Left kidney (tissue), 1 donor: ENCODE measurements at regions not wholly inside any gene's neighbourhood (a gene's known extent, or its start where the extent isn't known, plus 50 kb on each side); places are given as distances from the start of the nearest gene placed in this dataset.

Experiments used
- DNase-seq: peaks from one replicate; pipeline ENCODE4 v3.0.0-alpha.2; 2013

- DNase-seq: no peak
Observed at GRCh38 chr13:55673910-55674309, 1466.8 kb upstream of the PRR20A start.

DNA sequence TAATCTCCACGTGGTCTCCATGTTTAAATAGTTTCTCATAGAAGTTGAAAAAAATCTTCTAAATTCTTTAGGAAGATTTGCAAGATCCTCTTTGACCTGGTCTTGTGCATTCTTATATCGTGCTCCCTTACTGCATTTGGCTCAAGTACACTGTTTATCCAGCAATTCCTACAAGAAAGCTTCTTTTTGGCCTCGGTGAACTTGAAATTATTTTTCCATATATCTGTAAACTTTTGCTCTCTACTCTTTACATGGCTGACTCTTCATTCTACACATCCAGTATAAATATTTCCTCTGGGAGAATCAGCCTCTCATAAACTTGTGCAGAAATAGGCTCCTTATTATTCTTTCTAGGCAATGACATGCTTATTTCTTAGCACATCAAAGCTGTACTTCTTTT, 1457.9 kb upstream of the PRR20A start:
- DNase-seq: no peak

DNA sequence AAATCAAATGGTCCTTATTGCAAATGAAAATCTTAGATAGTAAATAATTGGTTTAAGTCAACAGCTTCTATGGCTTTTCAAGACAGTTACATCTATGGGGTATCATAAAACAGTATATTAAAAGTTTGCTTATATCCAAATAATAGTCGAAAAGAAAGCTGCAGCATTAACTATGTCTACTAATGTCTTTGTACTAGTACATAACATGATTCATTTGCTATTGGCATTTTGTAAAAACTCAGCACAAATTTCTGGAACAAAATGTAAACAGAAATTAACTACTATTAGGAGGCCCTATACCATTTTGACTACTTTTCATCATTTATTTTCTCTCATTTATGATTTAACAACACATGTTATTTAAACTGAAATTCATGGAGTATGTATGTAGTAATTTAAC, 1435.2 kb upstream of the PRR20A start:
- DNase-seq: no peak

- DNase-seq: peak; percentile 27
Observed at GRCh38 chr13:55705971-55706370, 1434.7 kb upstream of the PRR20A start.

DNA sequence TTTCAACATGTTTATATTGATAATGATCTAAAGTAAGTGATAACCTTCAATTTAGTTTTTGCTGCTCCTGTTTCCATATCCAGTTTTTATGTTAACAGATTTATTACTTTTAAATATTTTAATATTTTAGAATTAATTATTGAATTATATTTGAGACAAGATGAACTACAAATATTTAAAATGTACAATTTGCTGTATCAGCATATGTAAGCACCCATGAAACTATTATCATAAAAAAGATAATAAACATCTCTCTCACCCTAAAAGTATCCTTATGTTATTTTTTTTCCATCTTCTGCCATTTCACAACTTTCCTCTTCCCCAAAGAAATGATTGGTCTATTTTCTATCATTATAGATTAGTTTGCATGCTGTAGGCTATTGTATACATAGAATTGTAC, 1426.6 kb upstream of the PRR20A start:
- DNase-seq: no peak

DNA sequence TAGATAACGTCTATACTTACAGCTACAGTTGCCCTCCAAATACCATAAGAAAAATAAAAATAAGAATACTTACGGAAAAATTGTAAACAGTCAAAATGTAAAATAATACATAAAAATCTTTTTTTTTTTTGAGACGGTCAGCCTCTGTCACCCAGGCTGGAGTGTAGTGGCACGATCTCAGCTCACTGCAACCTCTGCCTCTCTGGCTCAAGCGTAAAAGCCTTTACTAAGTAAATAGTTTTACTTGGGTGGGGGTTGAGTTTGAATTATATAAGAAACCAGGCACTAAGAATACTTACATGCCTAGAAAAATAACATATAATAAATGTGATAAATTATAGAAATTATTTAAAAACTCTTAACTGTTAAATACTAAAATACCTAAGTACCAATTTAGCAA, 1413.0 kb upstream of the PRR20A start:
- DNase-seq: no peak

GRCh38 chr13:55728247-55728646, 1412.5 kb upstream of the PRR20A start:
- DNase-seq: no peak

DNA sequence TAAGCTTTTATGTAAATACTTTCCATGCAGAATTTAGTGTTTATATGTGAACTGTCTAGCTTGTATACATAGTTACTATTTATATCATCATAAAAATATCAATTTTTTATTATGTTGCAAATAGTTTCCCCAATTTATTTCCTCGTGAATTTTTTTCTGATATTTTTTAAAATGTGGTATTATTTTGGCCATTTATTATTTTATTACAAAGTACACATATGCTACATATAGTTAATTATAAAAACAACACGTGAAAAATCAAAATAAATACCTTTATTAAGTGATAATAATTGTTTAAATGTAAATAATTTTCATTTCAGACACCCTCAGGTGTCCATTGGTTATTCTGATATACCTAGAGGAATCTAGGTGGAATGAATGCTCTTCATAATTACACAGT, 1394.9 kb upstream of the PRR20A start:
- no peak for DNase-seq

- no peak for DNase-seq
Observed at GRCh38 chr13:55761986-55762385, 1378.7 kb upstream of the PRR20A start.

DNA sequence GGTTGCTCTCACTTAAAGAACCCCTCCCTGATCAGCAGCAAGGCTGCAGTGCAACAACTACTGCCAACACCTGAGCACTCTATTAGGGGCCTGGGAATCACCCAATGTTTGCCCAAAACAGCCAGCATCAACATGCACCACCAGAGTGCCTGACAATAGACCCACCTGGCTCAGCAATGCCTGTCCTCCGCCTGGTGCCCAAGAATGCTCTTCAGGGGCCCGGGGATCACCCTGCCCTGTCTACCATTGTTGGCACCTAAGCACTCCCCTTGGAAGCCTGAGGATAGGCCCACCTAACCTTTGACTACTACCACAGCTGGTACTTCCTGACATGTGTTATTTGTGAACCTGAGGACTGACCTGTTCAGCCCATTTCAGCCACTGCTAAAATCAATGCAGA, 1363.1 kb upstream of the PRR20A start:
- DNase-seq: no peak

- no peak for DNase-seq
Observed at GRCh38 chr13:55783841-55784240, 1356.9 kb upstream of the PRR20A start.

DNA sequence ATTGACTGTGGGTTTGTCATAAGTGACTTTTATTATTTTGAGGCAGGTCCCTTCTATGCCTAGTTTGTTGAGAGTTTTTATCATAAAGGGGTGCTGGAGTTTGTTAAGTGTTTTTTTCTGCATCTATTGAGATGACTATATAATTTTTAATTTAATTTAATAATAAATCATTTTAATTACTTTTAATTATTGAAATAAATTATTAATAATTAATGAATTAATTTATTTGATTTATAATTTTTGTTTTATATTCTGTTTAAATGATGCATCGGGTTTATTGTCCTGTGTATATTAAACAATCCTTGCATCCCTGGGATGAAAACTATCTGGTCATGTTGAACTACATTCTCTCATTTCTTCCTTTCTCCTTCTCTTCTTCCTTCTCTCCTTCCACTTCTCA, 1352.2 kb upstream of the PRR20A start:
- no peak for DNase-seq

DNA sequence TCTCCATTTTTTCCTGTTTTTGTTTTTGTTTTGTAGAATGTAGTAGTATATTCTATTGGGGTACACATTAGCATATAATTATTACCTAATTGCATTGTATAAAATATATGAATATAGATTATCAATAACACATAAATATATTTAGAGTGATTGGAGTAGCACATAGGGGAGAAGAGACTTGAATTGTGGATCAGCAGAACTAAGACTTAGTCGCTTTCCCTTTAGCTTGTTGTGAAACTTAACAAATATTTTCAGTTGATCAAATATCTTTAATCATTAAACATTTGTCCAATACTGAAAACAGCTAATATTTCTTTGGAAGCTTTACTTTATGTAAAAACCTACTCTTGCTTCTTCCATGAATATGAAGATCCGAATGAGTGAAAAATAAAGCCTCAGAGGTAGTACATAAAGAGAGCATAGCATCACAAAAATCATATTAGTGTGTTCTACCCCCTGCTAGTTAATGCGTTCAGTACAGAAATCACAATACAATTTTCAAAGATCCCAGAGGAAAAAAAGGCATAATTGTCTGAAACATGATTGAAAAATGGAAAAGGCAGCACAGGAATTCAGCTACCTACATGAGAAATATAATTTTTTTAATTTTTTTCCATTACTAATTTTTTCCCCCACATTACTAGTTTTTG, 1348.0 kb upstream of the PRR20A start:
- DNase-seq: no peak

DNA sequence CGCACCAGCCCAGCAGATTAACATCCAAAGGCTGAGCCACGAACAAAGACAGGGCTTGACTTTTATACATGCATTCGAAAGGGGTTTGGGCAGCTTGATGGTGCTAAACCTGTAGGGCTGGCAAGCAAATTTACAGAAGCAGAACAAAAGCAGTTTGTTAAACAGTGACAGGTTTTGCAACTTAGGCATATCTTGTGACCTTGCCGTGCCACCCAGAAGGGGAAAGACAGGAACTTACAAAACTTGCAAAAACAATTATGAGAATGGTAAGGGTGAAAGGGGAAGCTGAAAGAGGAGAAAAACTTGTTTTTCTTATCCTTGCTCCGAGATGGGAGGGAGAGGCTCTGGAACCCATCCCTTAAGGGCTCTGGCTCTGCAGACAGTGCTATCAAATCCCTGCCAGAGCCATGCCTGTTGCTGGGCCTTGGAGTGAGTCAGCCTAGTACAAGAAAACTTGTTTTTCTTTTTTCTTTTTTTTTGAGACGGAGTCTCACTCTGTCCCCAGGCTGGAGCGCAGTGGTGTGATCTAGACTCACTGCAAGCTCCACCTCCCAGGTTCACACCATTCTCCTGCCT, 1325.2 kb upstream of the PRR20A start:
- no peak for DNase-seq

DNA sequence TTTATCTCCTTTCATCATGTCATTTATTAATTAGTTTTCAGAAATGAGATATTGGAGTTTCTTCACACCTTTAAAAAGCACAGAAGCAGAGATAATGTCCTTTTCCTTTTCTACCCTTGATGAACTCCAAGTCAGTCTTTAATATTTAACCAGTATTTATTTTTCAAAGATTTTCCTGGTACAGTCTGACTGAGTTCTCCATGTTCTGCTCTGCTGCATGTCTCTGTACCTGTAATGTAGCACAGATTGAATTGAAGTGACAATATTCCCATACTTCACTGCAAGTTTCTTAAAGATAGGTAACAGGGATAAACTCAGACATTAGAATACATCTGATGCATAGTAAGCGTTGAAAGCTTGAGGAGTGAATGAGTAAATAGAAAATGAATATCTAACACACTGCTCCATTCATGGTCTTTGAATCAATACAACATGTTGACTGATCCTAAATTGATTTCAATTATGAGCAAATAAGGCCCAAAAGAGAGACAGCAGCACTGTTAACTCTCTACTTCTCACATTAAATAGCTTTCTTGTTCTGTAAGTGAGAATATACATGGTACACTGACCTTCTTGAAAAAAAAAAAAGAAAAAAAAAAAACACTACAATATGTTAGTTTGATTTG, 1323.6 kb upstream of the PRR20A start:
- DNase-seq: no peak

DNA sequence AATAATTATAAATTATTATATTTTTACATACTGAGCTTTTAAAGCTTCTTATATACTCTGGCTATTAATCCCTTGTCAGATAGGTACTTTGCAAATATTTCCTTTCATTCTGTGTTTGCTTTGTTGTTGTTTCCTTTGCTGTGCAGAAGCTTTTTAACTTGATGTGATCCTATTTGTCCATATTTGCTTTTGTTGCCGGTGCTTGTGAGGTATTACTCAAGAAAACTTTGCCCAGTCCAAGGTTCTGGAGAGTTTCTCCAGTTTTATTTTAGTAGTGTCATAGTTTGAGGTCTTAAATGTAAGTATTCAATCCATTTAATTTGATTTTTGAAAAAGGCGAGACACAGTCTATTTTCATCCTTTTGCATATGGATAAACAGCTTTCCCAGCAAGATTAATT, 1319.9 kb upstream of the PRR20A start:
- DNase-seq: no peak

DNA sequence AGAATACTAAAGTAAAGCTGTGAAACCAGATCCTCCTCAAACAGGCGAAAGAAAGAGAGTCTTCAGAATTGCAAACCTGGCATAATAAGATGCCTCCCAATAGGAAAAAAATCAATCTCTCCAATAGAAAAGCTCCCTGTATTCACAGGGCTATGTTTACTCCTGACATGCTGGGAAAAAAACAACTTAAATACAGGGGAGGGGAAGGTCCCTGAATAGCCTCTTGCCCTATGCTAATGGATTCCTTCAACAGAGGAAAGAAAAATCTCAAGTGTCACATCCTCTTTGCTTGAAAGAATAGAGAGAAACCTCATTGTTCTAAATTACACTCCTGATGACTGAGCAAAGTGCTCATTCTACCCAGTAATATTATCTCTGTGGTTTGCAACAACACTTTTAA, 1271.1 kb upstream of the PRR20A start:
- no peak for DNase-seq

- DNase-seq: no peak
Observed at GRCh38 chr13:55887561-55887960, 1253.2 kb upstream of the PRR20A start.

DNA sequence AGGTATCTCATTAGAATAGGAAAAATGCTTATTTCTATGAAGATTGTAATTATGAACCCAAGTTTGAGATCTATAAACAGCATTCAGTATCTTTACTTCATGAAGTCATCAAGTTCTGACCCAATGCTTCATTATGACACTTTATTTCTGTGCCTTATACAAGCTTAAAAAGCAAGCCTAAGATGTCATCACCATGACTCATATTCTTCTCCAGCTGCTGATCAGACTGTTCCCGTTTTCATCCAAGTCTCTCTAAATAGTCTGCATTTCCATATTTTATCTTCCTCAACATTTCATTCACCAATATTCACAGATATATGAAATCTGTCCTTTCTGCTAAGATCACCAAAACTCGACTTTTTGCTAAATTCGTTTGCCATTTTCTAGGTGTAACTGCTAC, 1247.2 kb upstream of the PRR20A start:
- no peak for DNase-seq

- DNase-seq: peak; percentile 12
Observed at GRCh38 chr13:55937180-55937579, 1203.5 kb upstream of the PRR20A start.

- DNase-seq: no peak
Observed at GRCh38 chr13:55948175-55948574, 1192.5 kb upstream of the PRR20A start.

- no peak for DNase-seq
Observed at GRCh38 chr13:55963934-55964333, 1176.8 kb upstream of the PRR20A start.

GRCh38 chr13:55967055-55967454, 1173.7 kb upstream of the PRR20A start:
- no peak for DNase-seq

DNA sequence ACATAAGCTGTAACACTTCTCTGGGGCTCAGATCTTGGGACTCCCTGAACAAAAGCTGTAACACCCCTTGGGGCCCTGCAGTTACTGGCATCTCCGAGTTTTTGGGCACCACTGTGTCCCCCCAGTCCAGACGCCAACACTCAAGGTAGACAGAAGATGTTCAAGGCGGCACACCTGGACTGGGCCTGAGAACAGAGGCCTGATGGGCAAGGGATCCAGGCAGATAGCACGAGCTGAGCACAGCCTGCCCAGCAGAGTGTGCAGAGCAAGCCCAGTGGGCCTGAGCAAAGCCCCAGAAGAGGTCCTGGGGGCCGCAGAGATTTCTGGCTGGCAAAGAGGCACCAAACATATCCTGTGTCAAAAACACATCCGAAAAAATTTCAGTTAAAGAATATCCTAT, 1163.3 kb upstream of the PRR20A start:
- no peak for DNase-seq
